ENCODE measurements at regions not wholly inside any gene's neighbourhood (a gene's known extent, or its start where the extent isn't known, plus 50 kb on each side); places are given as distances from the start of the nearest gene placed in this dataset.

- Mint-ChIP-seq H3K36me3 (ENCODE audit: low read depth) (no peaks in the 10 kb centered on the region), H3K27me3 (ENCODE audit: low read depth) (peaks cover 19% of the 10 kb centered on the region), H3K4me1 (ENCODE audit: low read depth) (no peaks in the 10 kb centered on the region), H3K27ac (ENCODE audit: unreplicated experiment) (no peak overlapping the region), H3K9me3 (ENCODE audit: low read depth) (no peaks in the 10 kb centered on the region), H3K4me3 (ENCODE audit: unreplicated experiment) (no peak overlapping the region)
- no peak for TF ChIP-seq CTCF (IDR thresholded peaks at IDR 0.05)
- no peak for DNase-seq (ENCODE audit: low spot score)
Measured at GRCh38 chr6:167392631-167393316, 67.9 kb downstream of the TTLL2 start.

- no peak for TF ChIP-seq CTCF (IDR thresholded peaks at IDR 0.05)
- peaks cover 20% of the 10 kb centered on the region for H3K27me3 Mint-ChIP-seq (ENCODE audit: low read depth)
- no peaks in the 10 kb centered on the region for H3K36me3 Mint-ChIP-seq (ENCODE audit: low read depth)
- no peak overlapping the region for H3K4me3 Mint-ChIP-seq (ENCODE audit: unreplicated experiment)
- no peaks in the 10 kb centered on the region for H3K9me3 Mint-ChIP-seq (ENCODE audit: low read depth)
- DNase-seq (ENCODE audit: low spot score): no peak
- H3K4me1 Mint-ChIP-seq (ENCODE audit: low read depth): no peaks in the 10 kb centered on the region
- no peak overlapping the region for H3K27ac Mint-ChIP-seq (ENCODE audit: unreplicated experiment)
Measured at GRCh38 chr6:167393731-167394130, 68.8 kb downstream of the TTLL2 start.

GRCh38 chr6:167394339-167394738 lies 69.5 kb downstream of the TTLL2 start:
- DNase-seq (ENCODE audit: low spot score): no peak
- Mint-ChIP-seq H3K27me3 (ENCODE audit: low read depth) (peaks cover 21% of the 10 kb centered on the region), H3K4me3 (ENCODE audit: unreplicated experiment) (no peak overlapping the region), H3K4me1 (ENCODE audit: low read depth) (no peaks in the 10 kb centered on the region), H3K9me3 (ENCODE audit: low read depth) (no peaks in the 10 kb centered on the region), H3K27ac (ENCODE audit: unreplicated experiment) (no peak overlapping the region), H3K36me3 (ENCODE audit: low read depth) (no peaks in the 10 kb centered on the region)
- no peak for TF ChIP-seq CTCF (IDR thresholded peaks at IDR 0.05)

- Mint-ChIP-seq H3K9me3 (ENCODE audit: low read depth) (no peaks in the 10 kb centered on the region), H3K27ac (ENCODE audit: unreplicated experiment) (no peak overlapping the region)
Measured at GRCh38 chr6:167394820-167395219, 69.9 kb downstream of the TTLL2 start.

GRCh38 chr6:167396068-167396658 lies 71.3 kb downstream of the TTLL2 start:
- H3K36me3 Mint-ChIP-seq (ENCODE audit: low read depth): no peaks in the 10 kb centered on the region
- H3K27me3 Mint-ChIP-seq (ENCODE audit: low read depth): peaks cover 27% of the 10 kb centered on the region
- no peaks in the 10 kb centered on the region for H3K4me1 Mint-ChIP-seq (ENCODE audit: low read depth)
- no peak overlapping the region for H3K4me3 Mint-ChIP-seq (ENCODE audit: unreplicated experiment)
- TF ChIP-seq CTCF (IDR thresholded peaks at IDR 0.05): no peak
- no peaks in the 10 kb centered on the region for H3K9me3 Mint-ChIP-seq (ENCODE audit: low read depth)
- no peak for DNase-seq (ENCODE audit: low spot score)
- no peak overlapping the region for H3K27ac Mint-ChIP-seq (ENCODE audit: unreplicated experiment)

More at GRCh38 chr6:167394820-167395219, 69.9 kb downstream of the TTLL2 start:
- Mint-ChIP-seq H3K4me1 (ENCODE audit: low read depth) (no peaks in the 10 kb centered on the region), H3K4me3 (ENCODE audit: unreplicated experiment) (no peak overlapping the region), H3K36me3 (ENCODE audit: low read depth) (no peaks in the 10 kb centered on the region), H3K27me3 (ENCODE audit: low read depth) (peaks cover 24% of the 10 kb centered on the region)
- TF ChIP-seq CTCF (IDR thresholded peaks at IDR 0.05): no peak
- DNase-seq (ENCODE audit: low spot score): no peak

Measured in chondrocyte (in vitro differentiated cells).